OCI-M2 (cell line): ENCODE measurements at regions not wholly inside any gene's neighbourhood (a gene's known extent, or its start where the extent isn't known, plus 50 kb on each side); places are given as distances from the start of the nearest gene placed in this dataset.
"Not testable (repeated sequence)": the region's sequence is repeated elsewhere in the genome, so short reads cannot be mapped to it uniquely, and the experiment has no call there.

Experiments
- DNase-seq: peaks from one replicate; lab custom pipeline; 2025; ENCODE audit not compliant: unreplicated experiment; lab: John Stamatoyannopoulos, UW

GRCh38 chr6:15935661-15936060 lies 193.2 kb upstream of the MYLIP start:
- DNase-seq, result no peak

- DNase-seq, result not testable (repeated sequence)
These were observed 197.2 kb upstream of the MYLIP start for GRCh38 chr6:15931697-15932096.

- DNase-seq, result no peak
These were observed 198.7 kb upstream of the MYLIP start for GRCh38 chr6:15930207-15930606.

GRCh38 chr6:15929685-15930084 lies 199.2 kb upstream of the MYLIP start:
- DNase-seq, result no peak

GRCh38 chr6:15927531-15928225 lies 201.2 kb upstream of the MYLIP start:
- no peak for DNase-seq

GRCh38 chr6:15926256-15926655 lies 202.6 kb upstream of the MYLIP start:
- DNase-seq, result no peak

- DNase-seq, result no peak
These were observed 204.0 kb upstream of the MYLIP start for GRCh38 chr6:15924893-15925292.

GRCh38 chr6:15922510-15923250 lies 206.2 kb upstream of the MYLIP start:
- peak; percentile 83 for DNase-seq

GRCh38 chr6:15921243-15921642 lies 207.6 kb upstream of the MYLIP start:
- DNase-seq, result no peak

GRCh38 chr6:15916581-15916980 lies 212.3 kb upstream of the MYLIP start:
- DNase-seq, result no peak

- peak; percentile 86 for DNase-seq
These were observed 213.2 kb upstream of the MYLIP start for GRCh38 chr6:15915508-15916178.

- DNase-seq, result no peak
These were observed 214.3 kb upstream of the MYLIP start for GRCh38 chr6:15914553-15914952.

- no peak for DNase-seq
These were observed 215.3 kb upstream of the MYLIP start for GRCh38 chr6:15913573-15913972.

GRCh38 chr6:15912505-15913400 lies 216.1 kb upstream of the MYLIP start:
- no peak for DNase-seq

- DNase-seq, result no peak
These were observed 217.0 kb upstream of the MYLIP start for GRCh38 chr6:15911753-15912504.

GRCh38 chr6:15909290-15910070 lies 219.4 kb upstream of the MYLIP start:
- DNase-seq, result no peak

GRCh38 chr6:15908871-15909270 lies 220.0 kb upstream of the MYLIP start:
- no peak for DNase-seq

- no peak for DNase-seq
These were observed 220.9 kb upstream of the MYLIP start for GRCh38 chr6:15907914-15908518.
